ENCODE measurements at regions not wholly inside any gene's neighbourhood (a gene's known extent, or its start where the extent isn't known, plus 50 kb on each side); places are given as distances from the start of the nearest gene placed in this dataset.

GRCh38 chr15:95377258-95377852 is 953.1 kb upstream of the NR2F2 start:
- no peaks in the 10 kb centered on the region for H3K4me1 Mint-ChIP-seq
- intact Hi-C loops (cut with micrococcal nuclease) = no loop called here
- POLR2A ChIA-PET (ENCODE audit: partially characterized antibody) = no interaction called here

GRCh38 chr15:95394186-95395067 is 936.1 kb upstream of the NR2F2 start:
- DNase-seq = no peak
- Histone ChIP-seq H3K27me3 (ENCODE audit: insufficient read depth, low read length) (no peaks in the 10 kb centered on the region), H3K36me3 (ENCODE audit: insufficient read depth, low read length) (no peaks in the 10 kb centered on the region), H3K9me3 (ENCODE audit: control insufficient read depth in 1 of 2, low read length in 2 of 2) (no peaks in the 10 kb centered on the region), H3K4me1 (ENCODE audit: insufficient read depth, low read length) (no peaks in the 10 kb centered on the region), H3K4me3 (ENCODE audit: low read length in 2 of 2) (no peak overlapping the region), H3K27ac (ENCODE audit: low read depth, low read length) (no peak overlapping the region)
- Mint-ChIP-seq H3K36me3 (no peaks in the 10 kb centered on the region), H3K9me3 (peaks cover 0 to 16% (median 10%) of the 10 kb centered on the region in 8 donors), H3K27ac (no peak overlapping the region), H3K4me3 (no peak overlapping the region), H3K4me1 (no peaks in the 10 kb centered on the region), H3K27me3 (peaks cover 0 to 1% of the 10 kb centered on the region in 2 donors)
- ChIA-PET POLR2A (ENCODE audit: partially characterized antibody) (no interaction called here), CTCF (ENCODE audit: partially characterized antibody) (no interaction called here)
- intact Hi-C loops (cut with micrococcal nuclease) = no loop called here

More at GRCh38 chr15:95377258-95377852, 953.1 kb upstream of the NR2F2 start:
- H3K27ac Mint-ChIP-seq = no peak overlapping the region
- peaks cover 0 to 5% (median under 1%) of the 10 kb centered on the region in 8 donors for H3K9me3 Mint-ChIP-seq
- no peaks in the 10 kb centered on the region for H3K9me3 ChIP-seq (ENCODE audit: control insufficient read depth in 1 of 2, low read length in 2 of 2)
- H3K4me3 Mint-ChIP-seq = no peak overlapping the region
- no peaks in the 10 kb centered on the region for H3K27me3 ChIP-seq (ENCODE audit: insufficient read depth, low read length)
- H3K4me3 ChIP-seq (ENCODE audit: low read length in 2 of 2) = no peak overlapping the region
- CTCF ChIA-PET (ENCODE audit: partially characterized antibody) = no interaction called here
- DNase-seq = no peak
- no peaks in the 10 kb centered on the region for H3K36me3 ChIP-seq (ENCODE audit: insufficient read depth, low read length)
- H3K27me3 Mint-ChIP-seq = peaks cover 0 to 3% of the 10 kb centered on the region in 2 donors
- no peak overlapping the region for H3K27ac ChIP-seq (ENCODE audit: low read depth, low read length)
- no peaks in the 10 kb centered on the region for H3K4me1 ChIP-seq (ENCODE audit: insufficient read depth, low read length)
- no peaks in the 10 kb centered on the region for H3K36me3 Mint-ChIP-seq

GRCh38 chr15:95400428-95400827 is 930.1 kb upstream of the NR2F2 start:
- Histone ChIP-seq H3K4me3 (ENCODE audit: low read length in 2 of 2) (no peak overlapping the region), H3K36me3 (ENCODE audit: insufficient read depth, low read length) (no peaks in the 10 kb centered on the region), H3K4me1 (ENCODE audit: insufficient read depth, low read length) (no peaks in the 10 kb centered on the region), H3K27me3 (ENCODE audit: insufficient read depth, low read length) (no peaks in the 10 kb centered on the region), H3K27ac (ENCODE audit: low read depth, low read length) (no peak overlapping the region), H3K9me3 (ENCODE audit: control insufficient read depth in 1 of 2, low read length in 2 of 2) (no peaks in the 10 kb centered on the region)
- H3K36me3 Mint-ChIP-seq = no peaks in the 10 kb centered on the region
- peaks cover 0 to 8% (median 1%) of the 10 kb centered on the region in 8 donors for H3K9me3 Mint-ChIP-seq
- H3K27ac Mint-ChIP-seq = no peak overlapping the region
- peaks cover 0 to 1% of the 10 kb centered on the region in 2 donors for H3K27me3 Mint-ChIP-seq
- no peak overlapping the region for H3K4me3 Mint-ChIP-seq
- H3K4me1 Mint-ChIP-seq = no peaks in the 10 kb centered on the region
- intact Hi-C loops (cut with micrococcal nuclease) = no loop called here
- ChIA-PET CTCF (ENCODE audit: partially characterized antibody) (no interaction called here), POLR2A (ENCODE audit: partially characterized antibody) (no interaction called here)
- DNase-seq = no peak

GRCh38 chr15:95401587-95401986 is 928.9 kb upstream of the NR2F2 start:
- H3K27ac Mint-ChIP-seq = no peak overlapping the region
- Histone ChIP-seq H3K9me3 (ENCODE audit: control insufficient read depth in 1 of 2, low read length in 2 of 2) (no peaks in the 10 kb centered on the region), H3K27me3 (ENCODE audit: insufficient read depth, low read length) (no peaks in the 10 kb centered on the region), H3K4me3 (ENCODE audit: low read length in 2 of 2) (no peak overlapping the region), H3K4me1 (ENCODE audit: insufficient read depth, low read length) (no peaks in the 10 kb centered on the region), H3K36me3 (ENCODE audit: insufficient read depth, low read length) (no peaks in the 10 kb centered on the region), H3K27ac (ENCODE audit: low read depth, low read length) (no peak overlapping the region)
- no peaks in the 10 kb centered on the region for H3K4me1 Mint-ChIP-seq
- ChIA-PET CTCF (ENCODE audit: partially characterized antibody) (no interaction called here), POLR2A (ENCODE audit: partially characterized antibody) (no interaction called here)
- no peaks in the 10 kb centered on the region for H3K36me3 Mint-ChIP-seq
- H3K27me3 Mint-ChIP-seq = no peaks in the 10 kb centered on the region
- peaks cover 0 to 8% (median 1%) of the 10 kb centered on the region in 8 donors for H3K9me3 Mint-ChIP-seq
- intact Hi-C loops (cut with micrococcal nuclease) = no loop called here
- no peak for DNase-seq
- no peak overlapping the region for H3K4me3 Mint-ChIP-seq

GRCh38 chr15:95405447-95405846 is 925.1 kb upstream of the NR2F2 start:
- Histone ChIP-seq H3K4me3 (ENCODE audit: low read length in 2 of 2) (no peak overlapping the region), H3K27ac (ENCODE audit: low read depth, low read length) (no peak overlapping the region), H3K36me3 (ENCODE audit: insufficient read depth, low read length) (no peaks in the 10 kb centered on the region), H3K27me3 (ENCODE audit: insufficient read depth, low read length) (no peaks in the 10 kb centered on the region), H3K4me1 (ENCODE audit: insufficient read depth, low read length) (no peaks in the 10 kb centered on the region), H3K9me3 (ENCODE audit: control insufficient read depth in 1 of 2, low read length in 2 of 2) (no peaks in the 10 kb centered on the region)
- Mint-ChIP-seq H3K4me1 (peaks cover 0 to 2% (median 0%) of the 10 kb centered on the region in 4 donors), H3K27me3 (peaks cover 0 to 1% of the 10 kb centered on the region in 2 donors), H3K36me3 (no peaks in the 10 kb centered on the region), H3K27ac (no peak overlapping the region), H3K4me3 (no peak overlapping the region), H3K9me3 (peaks cover 0 to 6% (median under 1%) of the 10 kb centered on the region in 8 donors)
- DNase-seq = no peak
- CTCF ChIA-PET (ENCODE audit: partially characterized antibody) = no interaction called here
- POLR2A ChIA-PET (ENCODE audit: partially characterized antibody) = no interaction called here
- intact Hi-C loops (cut with micrococcal nuclease) = no loop called here

GRCh38 chr15:95407534-95407933 is 923.0 kb upstream of the NR2F2 start:
- intact Hi-C loops (cut with micrococcal nuclease) = no loop called here

GRCh38 chr15:95409211-95409610 is 921.3 kb upstream of the NR2F2 start:
- CTCF ChIA-PET (ENCODE audit: partially characterized antibody) = no interaction called here
- no peak overlapping the region for H3K27ac Mint-ChIP-seq

More at GRCh38 chr15:95407534-95407933, 923.0 kb upstream of the NR2F2 start:
- Histone ChIP-seq H3K9me3 (ENCODE audit: control insufficient read depth in 1 of 2, low read length in 2 of 2) (no peaks in the 10 kb centered on the region), H3K27me3 (ENCODE audit: insufficient read depth, low read length) (no peaks in the 10 kb centered on the region), H3K27ac (ENCODE audit: low read depth, low read length) (no peak overlapping the region), H3K4me3 (ENCODE audit: low read length in 2 of 2) (no peak overlapping the region), H3K36me3 (ENCODE audit: insufficient read depth, low read length) (no peaks in the 10 kb centered on the region), H3K4me1 (ENCODE audit: insufficient read depth, low read length) (no peaks in the 10 kb centered on the region)
- Mint-ChIP-seq H3K36me3 (no peaks in the 10 kb centered on the region), H3K4me1 (peaks cover 0 to 2% (median 0%) of the 10 kb centered on the region in 4 donors), H3K4me3 (no peak overlapping the region), H3K27ac (no peak overlapping the region), H3K9me3 (peaks cover 0 to 6% (median under 1%) of the 10 kb centered on the region in 8 donors), H3K27me3 (peaks cover 0 to 1% of the 10 kb centered on the region in 2 donors)
- DNase-seq = no peak
- ChIA-PET CTCF (ENCODE audit: partially characterized antibody) (no interaction called here), POLR2A (ENCODE audit: partially characterized antibody) (no interaction called here)

More at GRCh38 chr15:95409211-95409610, 921.3 kb upstream of the NR2F2 start:
- intact Hi-C loops (cut with micrococcal nuclease) = no loop called here
- Histone ChIP-seq H3K27me3 (ENCODE audit: insufficient read depth, low read length) (no peaks in the 10 kb centered on the region), H3K27ac (ENCODE audit: low read depth, low read length) (no peak overlapping the region), H3K4me3 (ENCODE audit: low read length in 2 of 2) (no peak overlapping the region), H3K36me3 (ENCODE audit: insufficient read depth, low read length) (no peaks in the 10 kb centered on the region), H3K4me1 (ENCODE audit: insufficient read depth, low read length) (no peaks in the 10 kb centered on the region), H3K9me3 (ENCODE audit: control insufficient read depth in 1 of 2, low read length in 2 of 2) (no peaks in the 10 kb centered on the region)
- H3K36me3 Mint-ChIP-seq = no peaks in the 10 kb centered on the region
- peaks cover 0 to 2% (median 0%) of the 10 kb centered on the region in 4 donors for H3K4me1 Mint-ChIP-seq
- H3K4me3 Mint-ChIP-seq = no peak overlapping the region
- POLR2A ChIA-PET (ENCODE audit: partially characterized antibody) = no interaction called here
- no peak for DNase-seq
- H3K9me3 Mint-ChIP-seq = peaks cover 0 to 8% (median 2%) of the 10 kb centered on the region in 8 donors
- peaks cover 0 to 1% of the 10 kb centered on the region in 2 donors for H3K27me3 Mint-ChIP-seq

All from CD4-positive, alpha-beta memory T cell (primary cell).